ENCODE measurements at regions not wholly inside any gene's neighbourhood (a gene's known extent, or its start where the extent isn't known, plus 50 kb on each side); places are given as distances from the start of the nearest gene placed in this dataset.

- DNase-seq: no peak
These were observed 167.7 kb upstream of the SLC14A2 start for GRCh38 chr18:45447355-45448265.

DNA sequence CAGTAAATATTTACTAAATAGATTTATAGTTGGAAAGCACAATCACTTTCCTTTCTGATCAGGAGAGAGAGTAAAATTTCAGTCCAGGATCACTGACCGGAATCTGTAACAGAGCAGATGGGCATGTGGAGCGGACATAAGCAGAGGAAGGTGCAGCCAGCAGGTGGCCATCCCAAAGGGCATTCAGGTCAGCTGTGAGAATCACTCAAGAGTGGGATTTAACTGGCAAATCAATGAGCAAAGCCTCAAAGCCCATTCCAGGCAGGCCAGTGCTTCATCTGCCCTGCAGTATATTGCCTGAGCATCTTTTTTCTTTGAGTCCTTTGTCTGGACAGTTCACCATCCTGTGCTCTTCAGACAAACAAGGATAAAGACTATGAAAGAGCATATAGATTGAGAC, 166.4 kb upstream of the SLC14A2 start:
- DNase-seq: no peak

DNA sequence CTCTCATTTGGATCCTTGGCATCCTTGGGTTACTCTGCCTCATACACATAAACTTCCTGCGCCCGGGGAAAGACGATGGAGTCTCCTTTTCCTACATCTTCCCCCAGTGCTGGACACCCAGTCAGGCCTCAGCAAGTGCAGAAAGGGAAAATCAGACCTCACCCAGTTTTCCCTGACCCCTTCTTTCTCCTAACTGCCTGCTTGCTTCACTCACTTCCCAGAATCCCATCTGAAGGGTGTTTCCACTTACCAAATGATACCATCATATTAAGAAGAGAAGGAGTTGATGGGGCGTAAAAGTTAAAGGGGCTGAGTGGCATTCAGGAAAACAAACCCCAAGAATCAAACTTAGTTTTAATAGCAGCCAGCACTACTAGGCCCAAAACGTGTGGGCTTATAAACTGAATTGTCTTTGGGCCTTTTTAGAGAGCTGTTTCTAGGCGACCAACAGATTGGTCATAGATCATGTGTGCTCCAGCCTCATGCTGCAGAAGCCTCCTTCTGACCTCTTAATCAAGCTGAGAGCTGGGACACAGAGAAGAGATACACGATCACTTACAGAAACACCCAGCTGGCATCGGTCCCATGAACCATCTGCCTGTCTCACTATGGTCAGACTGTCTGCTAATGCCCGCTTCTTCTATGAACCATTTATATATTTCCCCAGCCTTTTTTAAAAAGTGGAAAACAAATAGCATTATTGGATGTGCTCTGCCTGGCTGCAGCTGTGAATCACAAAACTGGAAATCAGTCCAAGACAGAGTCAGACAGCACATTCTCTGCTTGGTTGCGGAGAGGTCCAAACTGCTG, 165.7 kb upstream of the SLC14A2 start:
- DNase-seq: peak; percentile 15

DNA sequence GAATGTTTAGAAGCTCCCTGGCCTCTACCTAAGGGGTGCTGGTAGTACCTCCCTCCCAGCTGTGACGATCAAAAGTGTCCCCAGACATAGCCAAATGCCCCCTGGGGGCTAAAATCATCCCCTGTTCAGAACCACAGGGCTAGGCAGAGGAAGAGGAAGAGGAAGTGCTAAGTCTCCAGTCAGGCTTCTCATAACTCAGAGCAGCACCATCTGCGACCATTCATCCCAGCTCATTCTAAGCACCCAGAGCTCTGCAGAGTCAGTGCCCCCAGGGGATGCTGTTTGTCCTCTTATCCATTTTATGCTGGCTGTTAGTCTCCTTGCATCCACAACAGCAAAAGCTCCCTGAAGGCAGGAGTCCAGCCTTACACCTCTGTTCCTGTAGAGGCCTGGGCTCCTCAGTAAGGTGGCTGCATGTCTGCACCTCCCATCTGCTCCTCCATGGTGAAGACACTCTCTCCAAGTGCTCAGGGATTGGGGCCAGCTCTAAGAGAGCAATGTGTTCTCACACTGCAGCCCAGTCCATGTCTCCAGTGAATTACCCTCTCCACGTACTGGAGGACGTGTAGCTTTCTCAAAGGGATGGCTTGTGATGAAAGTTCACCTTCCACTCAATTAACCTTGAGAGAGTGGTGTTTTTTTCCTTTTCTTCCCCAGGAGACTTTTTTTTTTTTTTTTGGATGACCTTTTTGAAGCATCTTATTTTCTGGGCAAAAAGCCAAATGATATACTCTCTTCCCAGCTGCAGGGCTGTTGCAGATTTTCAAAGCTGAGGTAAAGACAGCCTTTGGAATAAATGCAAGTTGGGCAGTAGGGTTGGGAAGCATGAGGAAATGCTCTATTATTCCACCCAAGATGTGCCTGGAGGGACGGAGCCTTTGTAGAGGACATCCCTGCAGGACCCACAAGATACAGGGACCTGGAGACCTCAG, 158.9 kb upstream of the SLC14A2 start:
- peak; percentile 1 for DNase-seq

DNA sequence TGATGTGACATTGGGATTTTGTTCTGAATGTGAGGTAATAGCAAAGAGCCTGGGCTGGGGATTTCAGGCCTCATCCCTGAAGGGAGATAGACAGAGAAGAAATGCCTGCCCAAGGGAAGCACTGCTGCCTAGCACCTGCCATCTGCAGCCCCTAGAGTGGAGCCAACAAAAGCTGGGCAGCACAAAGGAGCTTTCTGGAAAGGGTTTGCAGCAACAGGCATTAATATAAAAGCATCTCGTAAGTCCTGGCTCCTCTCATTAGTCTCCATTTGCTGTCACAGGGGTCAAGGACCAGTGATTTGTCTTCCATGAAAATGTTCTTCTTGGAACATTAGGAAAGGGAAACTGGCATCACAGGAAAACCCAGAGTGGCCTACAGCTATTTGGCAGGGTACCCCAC, 157.2 kb upstream of the SLC14A2 start:
- DNase-seq: no peak

- no peak for DNase-seq
These were observed 153.1 kb upstream of the SLC14A2 start for GRCh38 chr18:45462179-45462578.

GRCh38 chr18:45463451-45463850, 151.8 kb upstream of the SLC14A2 start:
- no peak for DNase-seq

DNA sequence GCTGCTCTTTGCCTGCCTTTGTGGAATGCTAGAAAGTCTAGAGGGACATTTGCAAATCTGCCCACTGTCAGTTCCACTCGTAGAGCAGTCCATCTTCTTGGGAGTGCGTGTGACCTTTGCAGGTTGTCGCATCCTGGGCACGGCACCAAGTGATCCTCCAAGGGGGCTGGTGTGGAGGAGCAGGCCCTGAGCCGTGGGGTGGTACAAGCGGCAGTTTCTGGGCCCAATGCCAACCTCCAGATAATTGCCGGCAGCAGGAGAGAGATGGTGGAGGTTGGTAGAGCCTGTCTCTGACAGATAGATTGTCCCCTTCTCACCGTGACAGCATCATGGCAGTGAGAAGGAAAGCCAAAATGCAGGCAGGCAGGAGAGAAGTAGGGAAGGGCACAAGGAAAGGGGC, 150.7 kb upstream of the SLC14A2 start:
- peak; percentile 4 for DNase-seq

- DNase-seq: no peak
These were observed 148.0 kb upstream of the SLC14A2 start for GRCh38 chr18:45467293-45467692.

DNA sequence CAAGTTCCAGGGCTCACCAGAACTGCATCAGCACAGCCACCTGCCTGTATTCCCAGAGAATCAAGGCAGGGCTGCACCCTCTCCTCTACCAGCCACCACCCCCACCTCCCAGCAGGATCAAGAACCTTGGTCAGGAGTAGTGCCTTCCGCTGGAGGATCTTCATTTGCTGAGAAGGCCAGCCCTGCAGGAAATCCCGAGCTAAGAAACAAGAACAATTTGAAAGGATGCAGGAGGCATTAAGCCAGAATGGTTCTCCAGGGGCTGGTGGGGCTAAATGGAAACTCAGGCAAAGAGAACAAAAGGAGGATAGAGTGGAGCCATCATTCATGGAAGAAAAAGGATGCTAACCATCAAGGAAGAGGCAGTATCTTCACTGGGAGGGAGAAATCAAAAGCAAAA, 147.3 kb upstream of the SLC14A2 start:
- DNase-seq: no peak

DNA sequence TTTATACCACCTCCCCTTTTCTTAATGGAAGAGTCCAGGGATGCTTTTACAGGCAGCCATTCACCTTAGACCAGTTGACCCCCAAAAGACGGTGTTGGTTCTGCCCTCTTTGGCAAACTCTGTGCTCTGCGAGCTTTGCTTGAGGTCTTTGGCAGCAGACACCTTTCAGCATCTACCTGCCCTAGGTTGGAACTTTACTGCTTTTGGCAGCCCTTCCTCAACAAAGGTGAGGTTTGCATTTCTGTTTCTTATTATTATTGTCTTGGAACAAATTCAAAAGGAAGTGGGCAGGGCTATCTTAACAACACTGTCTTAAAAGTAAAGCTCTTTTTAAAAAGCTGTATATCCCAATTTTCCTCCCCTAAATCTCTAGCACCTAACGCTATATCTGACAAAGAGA, 136.4 kb upstream of the SLC14A2 start:
- DNase-seq: no peak

- DNase-seq: no peak
These were observed 134.9 kb upstream of the SLC14A2 start for GRCh38 chr18:45480219-45481015.

- no peak for DNase-seq
These were observed 133.5 kb upstream of the SLC14A2 start for GRCh38 chr18:45481821-45482220.

- no peak for DNase-seq
These were observed 133.0 kb upstream of the SLC14A2 start for GRCh38 chr18:45482286-45482685.

DNA sequence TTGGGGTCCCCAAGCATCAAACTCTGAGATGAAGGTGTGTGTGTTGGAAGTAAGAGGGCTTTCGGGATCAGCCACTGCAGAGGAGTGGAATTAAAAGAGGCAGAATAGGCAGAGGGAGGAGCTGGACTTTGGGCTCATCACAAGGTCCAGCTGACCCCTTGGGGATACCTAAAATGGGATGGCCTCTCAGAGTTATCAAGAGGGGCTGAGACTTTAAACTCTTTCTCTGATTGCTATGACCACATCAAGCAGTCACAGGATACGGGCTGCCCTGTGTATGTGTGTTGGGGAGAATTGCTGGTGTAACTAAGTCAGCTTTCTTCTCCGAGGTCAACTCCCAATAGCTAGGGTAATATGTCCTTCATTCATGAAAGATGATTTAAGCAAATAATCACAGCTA, 127.7 kb upstream of the SLC14A2 start:
- DNase-seq: no peak

GRCh38 chr18:45488645-45489044, 126.6 kb upstream of the SLC14A2 start:
- no peak for DNase-seq

- DNase-seq: no peak
These were observed 121.4 kb upstream of the SLC14A2 start for GRCh38 chr18:45493830-45494229.

DNA sequence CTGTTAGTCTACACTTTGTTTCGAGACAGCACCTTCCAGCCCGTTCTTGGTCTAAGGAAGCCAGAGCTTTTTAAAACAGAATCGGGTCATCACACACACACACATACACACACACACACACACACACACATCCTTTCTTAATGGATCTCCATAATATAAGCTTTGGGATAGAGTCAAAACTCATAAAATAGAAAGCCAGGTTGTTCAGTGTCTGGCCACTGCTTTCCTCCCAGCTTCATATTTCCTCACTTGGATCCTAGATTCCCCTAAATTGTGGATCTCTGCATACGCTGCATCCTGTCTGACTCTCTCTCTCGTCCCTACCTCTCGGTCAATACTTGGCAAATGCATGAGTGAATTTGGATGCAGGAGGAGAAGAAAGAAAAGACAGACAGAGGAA, 120.5 kb upstream of the SLC14A2 start:
- DNase-seq: no peak

DNA sequence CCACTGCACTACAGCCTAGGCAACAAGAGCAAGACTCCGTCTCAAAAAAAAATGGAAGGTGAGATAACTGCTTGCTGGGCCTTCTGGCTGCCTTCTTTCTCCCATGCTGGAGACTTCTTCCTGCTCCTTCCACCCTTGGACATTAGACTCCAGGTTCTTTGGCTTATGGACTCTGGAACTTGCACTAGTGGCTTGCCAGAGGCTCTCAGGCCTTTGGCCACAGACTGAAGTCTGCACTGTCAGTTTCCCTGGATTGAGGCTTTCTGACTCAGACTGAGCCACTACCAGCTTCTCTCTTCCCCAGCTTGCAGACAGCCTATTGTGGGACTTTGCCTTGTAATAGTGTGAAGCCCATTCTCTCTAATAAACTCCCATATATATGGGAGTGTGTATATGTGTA, 118.5 kb upstream of the SLC14A2 start:
- DNase-seq: no peak

GRCh38 chr18:45497595-45498286, 117.5 kb upstream of the SLC14A2 start:
- no peak for DNase-seq

DNA sequence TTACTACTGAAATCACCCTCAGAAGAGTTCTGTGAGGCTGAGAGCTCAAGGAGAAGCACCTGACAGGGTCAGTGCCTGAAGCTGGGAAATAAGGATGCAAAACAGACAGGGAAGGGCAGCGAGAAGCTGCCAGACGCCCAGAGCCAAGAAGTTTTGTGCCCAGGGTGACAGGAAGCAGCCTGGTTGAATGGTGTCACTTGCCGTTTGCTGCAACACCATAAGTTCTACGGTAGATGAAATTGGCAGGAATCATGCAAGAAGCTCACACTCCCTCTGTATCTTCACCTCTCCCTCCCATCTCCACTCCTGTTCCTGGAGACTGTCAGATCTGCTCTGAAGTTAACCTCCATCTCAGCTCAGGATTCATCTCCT, 117.0 kb upstream of the SLC14A2 start:
- no peak for DNase-seq

DNA sequence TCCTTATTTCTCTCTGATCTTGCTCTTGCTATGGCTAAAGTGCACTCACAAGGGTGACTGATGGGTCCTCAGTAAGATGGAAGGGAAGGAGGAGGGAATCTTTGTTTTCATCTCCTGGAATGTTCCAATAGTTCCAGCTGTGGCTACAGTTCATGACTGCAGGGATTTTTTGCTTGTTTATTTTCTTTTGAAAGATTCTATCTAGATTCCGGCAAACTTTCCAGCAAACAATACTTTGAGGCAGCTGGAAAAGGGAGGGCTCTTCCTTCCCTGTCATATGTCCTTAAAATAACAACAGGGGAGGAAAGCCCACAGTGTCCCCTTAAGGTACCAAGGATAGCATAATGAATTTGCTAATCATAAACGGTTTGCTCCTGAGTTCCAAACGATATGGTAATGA, 111.3 kb upstream of the SLC14A2 start:
- DNase-seq: no peak

Measured in NCI-H2029 (cell line).